ENCODE measurements at regions not wholly inside any gene's neighbourhood (a gene's known extent, or its start where the extent isn't known, plus 50 kb on each side); places are given as distances from the start of the nearest gene placed in this dataset.
A peak's percentile ranks its signal among the peaks of the same experiment; 100 is the strongest.
"Not testable (repeated sequence)": the region's sequence is repeated elsewhere in the genome, so short reads cannot be mapped to it uniquely, and the experiment has no call there.

GRCh38 chr4:66516940-66517339, 846.7 kb upstream of the EPHA5 start:
- DNase-seq: no peak

GRCh38 chr4:66506985-66507384, 836.7 kb upstream of the EPHA5 start:
- DNase-seq: no peak

GRCh38 chr4:66501997-66502396, 831.7 kb upstream of the EPHA5 start:
- no peak for DNase-seq

GRCh38 chr4:66490729-66491128, 820.4 kb upstream of the EPHA5 start:
- DNase-seq: no peak

GRCh38 chr4:66489783-66490452, 819.6 kb upstream of the EPHA5 start:
- DNase-seq: no peak

GRCh38 chr4:66489370-66489769, 819.1 kb upstream of the EPHA5 start:
- no peak for DNase-seq

GRCh38 chr4:66486068-66486467, 815.8 kb upstream of the EPHA5 start:
- no peak for DNase-seq

GRCh38 chr4:66482186-66482585, 811.9 kb upstream of the EPHA5 start:
- DNase-seq: no peak

GRCh38 chr4:66475596-66475995, 805.3 kb upstream of the EPHA5 start:
- DNase-seq: peak; percentile 82

GRCh38 chr4:66465111-66465510, 794.8 kb upstream of the EPHA5 start:
- DNase-seq: no peak

- not testable (repeated sequence) for DNase-seq
Observed at GRCh38 chr4:66462890-66463289, 792.6 kb upstream of the EPHA5 start.

- DNase-seq: no peak
Observed at GRCh38 chr4:66451741-66452140, 781.5 kb upstream of the EPHA5 start.

GRCh38 chr4:66443008-66443407, 772.7 kb upstream of the EPHA5 start:
- no peak for DNase-seq

- no peak for DNase-seq
Observed at GRCh38 chr4:66439508-66439907, 769.2 kb upstream of the EPHA5 start.

GRCh38 chr4:66433706-66434105, 763.4 kb upstream of the EPHA5 start:
- DNase-seq: no peak

GRCh38 chr4:66430856-66431255, 760.6 kb upstream of the EPHA5 start:
- DNase-seq: peak; percentile 57

- DNase-seq: no peak
Observed at GRCh38 chr4:66429276-66429675, 759.0 kb upstream of the EPHA5 start.

GRCh38 chr4:66416425-66416824, 746.1 kb upstream of the EPHA5 start:
- DNase-seq: no peak

GRCh38 chr4:66404141-66404540, 733.9 kb upstream of the EPHA5 start:
- DNase-seq: no peak

GRCh38 chr4:66376921-66377320, 706.6 kb upstream of the EPHA5 start:
- peak; percentile 80 for DNase-seq

GRCh38 chr4:66376396-66376795, 706.1 kb upstream of the EPHA5 start:
- no peak for DNase-seq

- no peak for DNase-seq
Observed at GRCh38 chr4:66373268-66373667, 703.0 kb upstream of the EPHA5 start.

GRCh38 chr4:66372706-66373105, 702.4 kb upstream of the EPHA5 start:
- DNase-seq: no peak

- no peak for DNase-seq
Observed at GRCh38 chr4:66367043-66367660, 696.9 kb upstream of the EPHA5 start.

GRCh38 chr4:66360395-66360794, 690.1 kb upstream of the EPHA5 start:
- DNase-seq: not testable (repeated sequence)

All from OCI-M1 (cell line).